ENCODE measurements at regions not wholly inside any gene's neighbourhood (a gene's known extent, or its start where the extent isn't known, plus 50 kb on each side); places are given as distances from the start of the nearest gene placed in this dataset.
A peak's percentile ranks its signal among the peaks of the same experiment; 100 is the strongest.

DNA sequence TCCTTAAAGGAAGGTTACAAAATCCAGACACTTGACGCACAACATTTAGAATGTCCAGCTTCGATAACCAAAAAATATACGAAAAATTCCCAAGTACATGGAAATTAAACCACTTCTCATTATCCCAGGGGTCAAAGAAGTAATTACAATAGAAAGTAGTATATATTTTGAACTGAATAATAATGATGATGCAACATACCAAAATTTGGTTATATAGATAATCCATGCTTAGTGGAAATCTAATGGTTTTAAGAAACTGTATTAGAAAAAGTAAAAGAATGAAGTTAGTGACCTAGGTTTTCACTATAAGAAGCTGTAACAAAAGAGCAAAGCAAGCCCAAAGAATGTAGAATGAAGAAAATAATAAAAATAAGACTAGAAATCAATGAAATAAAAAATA, 204.0 kb upstream of the PUM3 start:
- DNase-seq: no peak

DNA sequence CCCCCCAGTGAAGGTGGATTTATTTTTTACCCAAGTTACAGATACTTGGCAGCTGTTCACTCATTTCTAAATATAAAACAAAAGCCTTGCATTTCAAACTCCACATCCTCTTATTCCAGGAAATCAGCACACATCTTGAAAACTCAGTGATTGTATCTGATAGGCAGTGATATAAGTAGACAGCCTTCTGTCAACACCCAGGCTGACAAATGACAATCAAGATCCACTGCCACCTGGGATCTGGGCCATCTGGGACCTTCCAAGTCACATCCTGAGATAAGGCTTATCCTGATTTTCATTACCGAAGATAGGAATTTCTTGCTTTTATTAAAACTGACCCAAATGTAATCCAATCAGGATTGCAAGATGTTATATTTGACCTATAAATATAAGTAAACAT, 201.3 kb upstream of the PUM3 start:
- no peak for DNase-seq

DNA sequence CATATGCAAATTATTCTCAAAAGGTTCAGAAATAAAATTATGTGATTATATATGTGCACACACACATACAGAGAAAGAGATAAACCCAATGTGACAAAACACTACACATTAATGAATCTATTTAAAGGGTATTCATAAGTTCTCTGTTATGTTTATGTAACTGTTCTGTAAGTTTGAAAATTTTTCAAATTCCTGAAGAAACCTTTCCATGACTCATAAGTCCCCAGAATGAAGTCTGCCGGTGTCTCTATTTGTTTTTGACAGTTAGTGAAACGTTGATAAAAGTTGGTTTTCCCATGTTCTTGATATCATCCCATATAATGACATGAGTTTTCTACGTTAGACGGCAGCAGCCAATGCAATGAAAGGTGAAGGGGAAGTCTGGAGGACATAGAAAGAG, 199.5 kb upstream of the PUM3 start:
- DNase-seq: no peak

DNA sequence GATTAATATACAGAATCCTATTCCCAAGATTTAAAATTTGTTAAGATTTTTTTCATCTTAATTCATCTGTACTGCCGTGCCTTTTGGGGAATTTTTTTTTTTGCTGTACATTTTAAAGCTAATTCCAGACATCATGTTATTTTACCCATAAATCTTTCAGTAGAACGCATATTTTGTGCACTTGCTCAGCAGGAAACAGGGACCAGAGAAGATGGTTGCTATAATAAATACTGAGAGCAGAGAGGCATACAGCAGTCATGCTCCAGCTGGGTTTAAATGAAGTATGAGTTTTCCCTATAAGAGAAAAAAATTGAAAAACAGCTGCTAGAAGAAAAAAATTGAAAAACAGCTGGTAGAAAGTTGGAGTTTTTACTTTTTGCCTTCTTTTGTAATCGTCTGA, 196.9 kb upstream of the PUM3 start:
- no peak for DNase-seq

DNA sequence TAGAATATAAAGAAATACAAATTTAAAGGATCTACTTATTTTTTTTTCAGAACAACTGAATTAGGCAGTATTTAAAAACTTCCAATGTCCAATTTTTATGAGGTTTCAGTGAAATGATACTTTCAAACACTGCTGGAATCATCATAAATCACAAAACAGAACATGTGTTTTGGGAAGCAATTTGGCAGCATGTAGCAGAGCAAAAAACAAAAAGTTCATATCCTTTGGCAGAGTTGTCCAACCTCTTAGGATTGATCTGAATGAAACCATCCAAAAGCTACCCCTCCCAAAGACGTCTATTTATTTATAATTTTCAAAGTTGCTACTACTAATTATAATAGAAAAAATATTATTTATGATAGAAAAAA, 192.4 kb upstream of the PUM3 start:
- DNase-seq: no peak

DNA sequence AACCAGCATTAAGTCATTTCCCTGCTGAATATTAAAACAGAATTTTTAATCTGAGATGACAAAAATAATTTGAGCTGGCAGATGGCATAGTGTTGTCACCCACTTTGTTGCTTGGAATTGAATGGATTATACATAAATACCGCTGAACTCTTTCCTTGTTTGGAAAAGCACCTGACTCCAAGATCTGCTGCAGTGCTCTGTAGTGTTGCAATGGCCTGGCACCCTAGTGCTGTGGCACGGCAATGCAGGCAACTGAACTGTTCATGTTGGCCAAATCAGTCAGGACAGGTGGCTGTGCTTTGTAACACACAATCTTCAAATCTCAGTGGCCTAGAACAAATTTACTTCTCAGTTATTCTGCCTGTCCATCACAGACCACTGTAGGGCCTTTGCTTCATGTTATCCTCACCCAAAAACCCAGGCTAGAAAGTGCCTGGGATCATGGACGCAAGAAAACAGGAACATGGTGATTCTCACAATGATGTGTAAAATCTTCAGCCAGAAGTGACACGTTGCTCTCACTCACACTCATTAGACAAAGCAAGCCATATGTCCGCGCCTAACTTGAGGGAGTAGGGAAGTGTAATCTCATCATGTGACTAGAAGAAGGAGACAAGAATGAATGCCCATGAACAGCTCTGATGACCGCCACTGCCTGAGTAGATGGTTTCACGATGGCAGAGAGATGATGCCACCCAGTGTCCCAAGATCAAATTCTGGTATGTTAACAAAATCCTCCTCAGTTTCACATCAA, 191.9 kb upstream of the PUM3 start:
- DNase-seq: no peak

DNA sequence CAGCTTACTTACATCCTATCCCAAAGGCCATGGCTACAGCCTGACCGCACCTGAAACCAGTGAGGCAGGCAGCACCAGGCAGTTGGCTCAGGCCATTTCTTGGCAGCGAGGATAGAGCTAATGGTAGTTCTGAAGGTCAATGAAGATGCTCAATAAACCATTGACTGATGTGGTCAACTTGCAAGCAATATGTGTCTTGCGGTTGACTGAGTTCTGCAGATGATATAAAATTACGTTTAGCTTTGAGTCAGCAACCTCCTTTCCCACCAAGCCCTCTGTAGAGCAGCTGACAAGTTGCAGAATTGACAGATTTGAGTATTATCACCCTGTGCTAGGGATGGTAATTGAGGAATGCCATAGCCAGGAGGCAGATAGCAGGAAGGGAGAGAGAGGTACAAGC, 189.0 kb upstream of the PUM3 start:
- DNase-seq: no peak

DNA sequence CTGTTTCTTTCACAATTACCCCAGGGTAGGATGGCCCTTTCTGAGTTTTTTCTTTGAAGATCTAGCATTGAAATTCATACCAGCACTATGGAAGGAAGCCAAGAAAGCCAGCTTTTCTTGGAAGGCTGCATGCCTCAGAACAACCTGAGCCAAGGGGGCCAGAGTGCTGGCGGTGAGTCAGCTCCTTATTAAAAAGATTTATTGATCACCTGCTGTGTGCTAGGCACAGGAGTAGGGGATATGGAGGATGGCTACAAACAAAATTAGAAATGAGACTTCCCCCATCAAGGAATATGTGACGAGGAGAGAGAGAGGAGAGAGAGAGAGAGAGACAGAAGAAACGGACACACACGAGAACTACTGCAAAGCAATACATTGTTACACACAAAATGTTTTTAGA, 184.6 kb upstream of the PUM3 start:
- DNase-seq: no peak

DNA sequence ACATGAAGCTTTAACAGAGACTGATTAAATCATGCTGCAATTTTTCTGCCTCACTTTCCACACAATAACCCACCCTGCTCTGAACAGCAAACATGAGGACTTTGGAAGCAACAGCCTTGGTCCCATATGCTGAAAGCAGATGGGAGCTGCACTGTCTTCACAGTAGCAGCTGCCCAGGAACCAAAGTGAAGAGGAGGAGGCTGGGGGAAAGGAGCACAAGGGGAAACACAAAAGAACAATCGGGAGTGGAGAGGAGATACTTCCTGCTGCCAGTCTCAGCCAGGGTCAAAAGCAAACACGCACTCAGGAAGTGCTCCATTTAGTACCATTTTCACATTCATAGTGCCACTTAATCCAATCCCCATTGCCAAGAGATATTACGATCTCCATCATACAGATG, 183.3 kb upstream of the PUM3 start:
- DNase-seq: peak; percentile 77

DNA sequence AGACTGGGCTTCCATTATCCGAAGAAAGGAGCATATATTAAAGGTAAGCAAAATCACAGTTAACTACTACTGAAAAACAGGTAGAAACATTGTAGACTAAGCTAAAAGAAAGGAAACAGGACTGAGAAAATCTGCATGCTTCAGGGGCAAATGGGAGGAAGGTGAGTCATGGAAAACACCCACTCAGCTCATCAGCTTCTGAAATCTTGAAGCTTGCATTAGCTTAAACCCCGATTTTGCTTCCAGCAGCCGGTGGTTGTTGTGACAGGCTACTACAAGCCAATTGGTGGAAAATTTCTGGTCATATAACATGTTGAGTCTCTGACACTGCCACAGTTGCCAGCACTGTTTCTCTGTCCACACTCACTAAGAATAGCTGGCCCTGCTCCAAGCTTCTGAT, 179.6 kb upstream of the PUM3 start:
- no peak for DNase-seq

DNA sequence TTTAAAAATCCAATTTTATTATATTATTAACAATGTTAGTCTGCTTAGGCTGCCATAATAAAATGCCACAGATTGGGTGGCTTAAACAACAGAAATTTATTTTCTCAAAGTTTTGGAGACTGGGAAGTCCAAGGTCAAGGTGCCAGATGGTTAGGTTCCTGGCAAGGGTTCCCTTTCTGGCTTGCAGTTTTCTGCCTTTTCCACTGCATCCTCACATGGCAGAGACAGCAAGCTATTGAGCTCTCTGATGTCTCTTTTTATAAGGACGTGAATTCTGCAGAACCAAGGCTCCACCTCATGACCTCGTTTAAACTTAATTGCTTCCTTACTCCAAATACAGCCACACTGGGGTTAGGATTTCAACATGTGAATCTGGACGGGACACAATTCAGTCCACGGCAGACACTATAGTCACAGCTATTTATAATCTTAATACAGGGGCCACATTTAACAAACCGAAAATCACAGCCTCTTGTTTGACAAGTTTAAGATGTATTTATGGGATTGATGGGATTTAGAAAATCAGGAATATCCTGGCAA, 174.9 kb upstream of the PUM3 start:
- DNase-seq: no peak

DNA sequence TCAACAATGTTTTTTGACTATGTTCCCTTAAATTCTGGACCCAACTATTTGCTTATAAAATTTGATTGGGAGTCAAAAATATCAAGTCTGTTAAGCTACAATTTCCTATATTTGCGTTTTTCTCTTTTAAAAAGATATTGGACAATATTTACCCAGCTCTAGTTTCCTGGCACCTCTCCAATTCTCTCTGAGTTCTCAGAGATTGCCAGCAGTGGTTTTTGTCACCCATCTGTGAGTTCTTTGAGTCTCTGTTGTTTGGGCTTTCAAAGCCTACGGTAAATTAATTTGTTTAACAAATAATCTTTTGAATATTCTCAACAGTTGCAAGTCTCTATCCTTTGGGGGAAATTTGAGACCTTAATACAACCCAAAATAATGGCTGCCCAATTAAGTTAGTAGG, 174.2 kb upstream of the PUM3 start:
- no peak for DNase-seq

DNA sequence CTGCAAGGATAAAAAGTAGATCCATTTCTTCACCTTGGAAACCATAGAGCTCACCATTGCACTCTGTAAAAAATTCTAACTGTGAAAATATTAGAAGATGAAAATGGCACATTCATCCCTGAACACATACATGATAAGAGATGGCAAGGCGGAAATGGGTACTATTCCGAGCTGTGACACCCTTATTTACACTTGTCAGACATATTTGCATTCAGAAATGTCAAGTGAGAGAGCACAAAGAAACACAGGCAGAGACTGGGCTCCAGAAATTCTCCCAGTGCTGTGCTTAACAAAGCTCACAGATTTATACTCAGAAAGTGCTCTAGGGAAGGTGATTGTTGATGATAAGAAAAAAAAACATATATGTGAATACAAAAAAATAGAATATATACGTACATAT, 170.3 kb upstream of the PUM3 start:
- no peak for DNase-seq

DNA sequence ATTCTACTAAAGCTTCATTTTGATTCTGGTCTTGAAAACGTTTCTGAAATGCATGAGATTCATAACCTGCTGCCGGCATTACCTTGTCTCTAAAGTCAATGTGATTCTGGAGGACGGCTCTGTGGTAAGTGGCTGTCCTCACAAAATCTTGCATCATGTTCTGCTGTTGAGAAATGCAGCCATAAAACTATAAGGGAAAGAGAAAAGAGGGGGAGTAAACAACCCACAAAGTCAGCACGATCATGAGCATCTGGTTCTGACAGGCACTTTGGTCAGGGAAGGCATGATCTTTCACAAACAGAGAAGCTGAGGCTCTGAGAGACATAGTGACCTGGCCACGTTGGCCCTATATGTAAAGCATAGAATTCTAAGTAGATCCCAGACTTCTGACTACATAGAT, 168.9 kb upstream of the PUM3 start:
- no peak for DNase-seq

DNA sequence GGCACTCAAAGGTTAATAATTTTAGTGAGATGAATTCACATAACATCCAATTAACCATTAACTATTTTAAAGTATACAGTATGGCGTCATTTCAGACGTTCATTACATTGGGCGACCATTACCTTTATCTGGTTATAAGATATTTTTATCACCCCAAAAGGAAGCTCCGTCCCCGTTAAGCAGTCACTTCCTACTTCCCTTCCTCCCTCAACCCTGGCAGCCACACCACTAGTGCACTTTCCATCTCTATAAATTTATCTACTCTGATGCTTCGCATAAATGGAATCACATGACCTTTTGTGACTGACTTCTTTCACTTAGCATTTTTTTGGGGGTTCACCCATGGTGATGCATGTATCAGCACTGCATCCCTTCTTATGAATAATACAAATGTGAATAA, 168.3 kb upstream of the PUM3 start:
- DNase-seq: no peak

DNA sequence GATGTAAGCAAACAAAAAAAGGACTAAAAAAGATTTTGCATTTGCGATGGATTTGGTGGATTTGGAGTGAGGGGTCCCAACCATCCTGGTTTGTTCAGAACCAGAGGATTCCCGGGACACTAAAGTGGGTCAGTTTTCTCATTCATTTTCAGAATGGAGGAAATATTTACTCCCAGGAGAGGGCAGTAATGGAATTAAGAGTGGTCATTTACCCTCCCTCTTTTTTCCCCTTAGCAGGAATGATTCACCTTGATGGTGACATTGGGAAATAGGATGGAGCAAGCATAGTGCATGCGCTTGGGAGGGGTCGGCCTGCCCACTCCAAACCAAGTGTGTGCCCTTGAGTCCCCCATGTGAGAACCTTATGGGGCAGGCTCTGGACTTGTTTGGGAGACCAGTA, 164.2 kb upstream of the PUM3 start:
- no peak for DNase-seq

DNA sequence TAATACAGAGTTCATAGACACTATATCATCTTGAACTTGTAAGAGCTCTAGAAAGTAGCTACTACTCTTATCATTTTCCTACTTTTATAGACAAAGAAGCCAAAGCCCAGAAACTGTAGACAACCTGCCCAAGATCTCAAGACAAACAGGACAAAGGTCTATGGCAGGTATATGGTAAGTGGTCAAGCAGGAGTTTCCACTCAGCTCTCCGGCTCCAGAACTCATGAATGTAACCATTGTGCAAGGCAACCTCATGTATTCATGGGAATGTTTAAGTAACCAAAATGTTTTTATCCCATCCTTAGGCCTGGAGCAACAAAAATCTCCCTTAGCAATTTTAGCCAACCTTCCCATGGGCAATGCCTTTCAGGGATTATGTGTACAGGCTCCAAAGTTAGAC, 163.4 kb upstream of the PUM3 start:
- no peak for DNase-seq

DNA sequence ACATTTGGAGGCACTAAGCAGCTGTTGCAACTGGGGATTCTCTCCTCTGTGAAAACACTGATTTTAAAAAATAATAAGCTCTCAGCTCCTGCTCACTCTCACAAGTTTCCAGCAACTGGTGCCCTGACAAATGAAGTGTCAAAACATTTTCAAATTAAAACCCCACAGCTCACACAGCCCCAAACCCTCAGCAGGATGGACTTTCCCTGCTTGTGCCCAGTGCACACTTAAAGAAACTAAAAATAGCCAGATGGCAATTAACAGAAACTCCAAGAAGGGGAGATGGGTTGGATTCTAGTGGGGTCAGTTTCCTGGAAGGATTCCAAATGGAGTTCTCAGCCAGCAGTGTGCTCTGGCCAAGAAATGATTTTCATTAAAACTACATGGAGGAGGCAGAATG, 163.0 kb upstream of the PUM3 start:
- no peak for DNase-seq

DNA sequence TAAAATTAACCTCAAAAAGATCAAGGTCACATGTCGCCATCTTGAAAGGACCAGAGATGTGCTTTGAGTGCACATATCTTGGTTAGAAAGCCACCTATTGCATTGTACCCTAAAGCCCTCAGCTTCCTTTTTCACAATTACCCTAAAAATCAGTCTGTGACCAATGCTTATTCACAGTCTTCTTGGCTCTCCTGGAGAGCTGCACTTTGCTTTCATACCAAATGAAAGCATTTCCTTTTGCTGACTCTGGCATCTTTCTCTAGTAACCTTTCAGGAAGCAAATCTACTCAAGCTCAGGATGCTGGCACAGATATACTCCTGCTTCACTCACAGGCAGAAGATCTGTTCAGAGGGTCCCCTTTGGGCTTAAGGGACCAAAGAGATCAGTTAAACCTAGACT, 160.7 kb upstream of the PUM3 start:
- DNase-seq: no peak

DNA sequence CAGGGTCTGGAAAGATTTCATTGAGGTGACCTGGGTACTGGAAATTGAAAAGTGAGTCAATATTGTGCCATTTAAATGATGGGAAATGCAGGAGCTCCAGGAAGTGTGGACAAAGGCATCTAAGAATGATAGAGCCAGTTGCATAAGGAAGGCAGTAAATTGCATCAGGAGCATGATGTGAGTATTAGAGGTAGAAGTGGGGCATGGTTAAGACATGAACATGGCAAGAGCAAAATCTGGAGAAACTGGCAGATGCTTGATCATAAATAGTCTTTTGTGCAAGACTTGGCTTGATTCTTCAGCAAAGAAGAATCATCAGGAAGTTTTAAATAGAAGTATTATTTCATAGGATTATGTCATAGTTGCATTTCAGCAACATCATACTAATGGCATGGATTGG, 157.4 kb upstream of the PUM3 start:
- DNase-seq: no peak

DNA sequence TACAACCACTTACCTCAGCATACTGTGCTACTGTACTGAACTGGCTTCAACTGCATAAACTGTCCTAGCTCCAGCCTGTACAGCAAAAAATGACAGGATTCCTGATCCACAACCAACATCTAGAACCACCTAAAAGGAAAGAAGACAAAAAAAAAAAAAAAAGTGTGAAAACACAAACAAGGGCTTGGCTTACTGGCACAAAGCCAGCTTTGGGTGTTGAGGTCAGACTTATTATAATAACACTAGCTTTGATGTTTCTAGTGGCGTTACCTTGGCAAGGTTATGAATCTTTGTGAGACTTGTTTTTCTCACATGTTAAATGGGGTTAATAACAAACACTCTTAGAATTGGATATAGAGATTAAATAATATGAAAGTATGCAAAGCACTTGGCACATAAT, 148.5 kb upstream of the PUM3 start:
- no peak for DNase-seq

DNA sequence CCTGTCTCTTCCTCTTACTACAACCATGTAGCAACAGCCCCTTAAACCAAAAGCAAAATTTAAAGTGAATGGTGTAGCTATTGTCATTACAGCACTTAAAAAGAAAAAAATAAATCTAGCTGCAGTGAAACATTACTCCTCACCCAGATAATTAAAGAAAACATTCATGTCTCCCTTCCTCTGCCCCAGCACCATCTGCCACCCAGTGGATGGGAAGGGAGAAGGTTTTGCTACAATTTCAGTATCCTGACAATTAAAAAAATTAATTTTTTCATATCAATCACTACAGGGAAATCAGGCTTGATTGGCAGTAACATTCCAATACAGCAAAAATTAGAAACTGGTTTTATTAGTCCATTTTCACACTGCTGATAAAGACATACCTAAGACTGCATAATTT, 147.4 kb upstream of the PUM3 start:
- DNase-seq: no peak

DNA sequence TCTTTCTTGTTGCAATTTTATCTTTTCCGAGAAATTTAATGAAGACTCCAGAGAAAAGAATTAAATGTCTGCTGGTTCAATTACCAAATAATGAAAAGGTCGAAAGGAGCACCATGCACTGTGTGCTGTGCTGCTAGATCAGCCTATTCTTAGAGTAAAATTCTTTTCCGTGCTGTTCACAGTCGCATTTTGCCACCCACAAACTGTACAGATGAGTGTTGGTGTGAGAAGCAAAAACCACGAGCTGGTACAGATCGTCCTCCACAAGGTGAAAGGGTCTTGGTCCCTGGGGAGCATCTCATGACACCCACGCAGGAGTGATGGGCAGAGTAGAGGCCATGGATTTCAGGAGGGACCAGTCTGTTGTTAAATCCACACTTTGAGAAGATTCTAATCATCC, 143.8 kb upstream of the PUM3 start:
- no peak for DNase-seq

DNA sequence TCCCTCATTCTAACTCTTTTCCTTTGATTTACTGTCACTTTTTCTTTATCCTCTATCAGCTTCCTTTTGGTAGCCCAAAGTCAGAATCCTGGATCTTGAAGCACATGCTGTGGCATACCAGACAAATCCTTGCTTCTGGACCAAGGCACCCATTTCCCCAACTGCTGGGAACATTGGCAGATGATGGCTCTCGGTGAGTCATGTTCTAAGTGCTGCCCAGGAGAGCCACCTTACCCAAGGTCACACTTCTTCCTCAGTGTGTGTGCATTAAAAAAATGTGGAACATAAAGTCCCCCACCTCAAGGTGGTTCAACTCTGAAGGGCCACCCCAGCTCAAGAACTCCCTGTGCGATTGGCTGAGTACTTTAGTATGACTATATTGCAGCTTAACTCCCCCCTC, 141.4 kb upstream of the PUM3 start:
- no peak for DNase-seq

DNA sequence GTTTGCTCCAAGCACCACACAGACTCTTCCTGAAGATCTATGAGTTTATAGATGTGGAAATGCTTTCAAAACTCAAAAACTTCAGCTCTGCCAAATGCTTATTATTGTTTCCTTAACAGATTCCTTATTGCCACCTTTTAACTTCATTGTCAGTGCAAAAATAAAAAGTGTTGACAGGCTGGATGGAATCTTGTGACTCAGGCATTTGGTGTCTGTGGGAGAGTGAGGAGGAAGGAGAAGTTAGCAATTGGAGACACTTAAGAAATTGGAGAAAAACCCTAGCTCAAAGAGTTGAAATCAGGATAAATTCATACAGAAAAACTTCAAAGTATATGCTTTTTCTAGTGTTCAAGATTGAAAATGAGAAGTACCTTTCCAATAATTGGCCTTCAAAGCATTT, 140.6 kb upstream of the PUM3 start:
- DNase-seq: no peak

Data from NCI-H1436 treated with DMSO at 0.1 percent for 48 hours (cell line).